Prostate gland (tissue), 2 donors: ENCODE measurements at regions not wholly inside any gene's neighbourhood (a gene's known extent, or its start where the extent isn't known, plus 50 kb on each side); places are given as distances from the start of the nearest gene placed in this dataset.

Experiments used
- DNase-seq: peaks from one replicate; pipeline ENCODE4 v3.0.0-alpha.2; 2019; ENCODE audit warnings: low spot score
- H3K27ac ChIP-seq, 2 donors: fragments of 200-600 bp; sonication (generic); 2 replicates each; pipeline ENCODE4 v1.5.1; 2017 to 2019
- H3K27me3 ChIP-seq: fragments of 200-600 bp; sonication (generic); replicated peaks from 2 replicates; pipeline ENCODE4 v1.5.1; 2019; ENCODE audit not compliant: insufficient read depth
- H3K36me3 ChIP-seq, 2 donors: fragments of 200-600 bp; sonication (generic); 1 replicate in 1 of 2; 2 replicates in 1 of 2; pipeline versions ENCODE4 v1.5.1 to v1.8.1; 2017 to 2019
- H3K4me1 ChIP-seq: fragments of 200-600 bp; sonication (generic); replicated peaks from 2 replicates; pipeline ENCODE4 v1.5.1; 2019
- H3K4me3 ChIP-seq, 2 donors: fragments of 200-600 bp; sonication (generic); 2 replicates each; pipeline ENCODE4 v1.5.1; 2017 to 2019
- H3K9me3 ChIP-seq: fragments of 200-600 bp; sonication (generic); 2 replicates; pipeline ENCODE4 v1.5.1; 2017
- POLR2A ChIP-seq: fragments of 450-650 bp; IDR thresholded peaks from one replicate; pipeline ENCODE4 v1.6.1; 2016; ENCODE audit warnings: antibody characterized with exemption, mild to moderate bottlenecking
- POLR2AphosphoS5 ChIP-seq: sonication (generic); formaldehyde crosslinking; IDR thresholded peaks from one replicate; pipeline ENCODE4 v1.6.1; 2017; ENCODE audit warnings: antibody characterized with exemption
- WGBS: methylation state at CpG from one replicate; pipeline ENCODE4 v1.1.5; 2018; 5-methylcytosine and 5-hydroxymethylcytosine counted together
- intact Hi-C: fragments of 100-400 bp; cut with DNase I; formaldehyde crosslinking; loops from one replicate; pipeline ENCODE4 v1.14.2; 2022
- TF ChIP-seq, protein P1 (sequence below), 4 experiments: fragments of 200-600 bp in 2 of 4; fragments of 450-650 bp in 2 of 4; sonication (generic) in 2 of 4; IDR thresholded peaks; 1 replicate in 3 of 4; 2 replicates in 1 of 4; pipeline ENCODE4 v1.5.1; 2016 to 2019; ENCODE audit warnings: antibody characterized with exemption in 4 of 4, mild to moderate bottlenecking in 2 of 4, moderate library complexity in 2 of 4

GRCh38 chr1:213397638-213398037 is 346.6 kb downstream of the RPS6KC1 start:
- H3K27ac ChIP-seq: no peak overlapping the region
- no peak for TF ChIP-seq POLR2A
- TF ChIP-seq, protein P1, sequence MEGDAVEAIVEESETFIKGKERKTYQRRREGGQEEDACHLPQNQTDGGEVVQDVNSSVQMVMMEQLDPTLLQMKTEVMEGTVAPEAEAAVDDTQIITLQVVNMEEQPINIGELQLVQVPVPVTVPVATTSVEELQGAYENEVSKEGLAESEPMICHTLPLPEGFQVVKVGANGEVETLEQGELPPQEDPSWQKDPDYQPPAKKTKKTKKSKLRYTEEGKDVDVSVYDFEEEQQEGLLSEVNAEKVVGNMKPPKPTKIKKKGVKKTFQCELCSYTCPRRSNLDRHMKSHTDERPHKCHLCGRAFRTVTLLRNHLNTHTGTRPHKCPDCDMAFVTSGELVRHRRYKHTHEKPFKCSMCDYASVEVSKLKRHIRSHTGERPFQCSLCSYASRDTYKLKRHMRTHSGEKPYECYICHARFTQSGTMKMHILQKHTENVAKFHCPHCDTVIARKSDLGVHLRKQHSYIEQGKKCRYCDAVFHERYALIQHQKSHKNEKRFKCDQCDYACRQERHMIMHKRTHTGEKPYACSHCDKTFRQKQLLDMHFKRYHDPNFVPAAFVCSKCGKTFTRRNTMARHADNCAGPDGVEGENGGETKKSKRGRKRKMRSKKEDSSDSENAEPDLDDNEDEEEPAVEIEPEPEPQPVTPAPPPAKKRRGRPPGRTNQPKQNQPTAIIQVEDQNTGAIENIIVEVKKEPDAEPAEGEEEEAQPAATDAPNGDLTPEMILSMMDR (IDR thresholded peaks at IDR 0.05): no peak
- TF ChIP-seq POLR2AphosphoS5: no peak
- WGBS: 81% methylated on average over 7 of the region's 7 CpGs
- H3K4me3 ChIP-seq: no peak overlapping the region
- no peaks in the 10 kb centered on the region for H3K36me3 ChIP-seq
- DNase-seq: no peak
- H3K9me3 ChIP-seq: no peaks in the 10 kb centered on the region
- intact Hi-C loops: no loop called here
- no peaks in the 10 kb centered on the region for H3K4me1 ChIP-seq
- no peaks in the 10 kb centered on the region for H3K27me3 ChIP-seq

DNA sequence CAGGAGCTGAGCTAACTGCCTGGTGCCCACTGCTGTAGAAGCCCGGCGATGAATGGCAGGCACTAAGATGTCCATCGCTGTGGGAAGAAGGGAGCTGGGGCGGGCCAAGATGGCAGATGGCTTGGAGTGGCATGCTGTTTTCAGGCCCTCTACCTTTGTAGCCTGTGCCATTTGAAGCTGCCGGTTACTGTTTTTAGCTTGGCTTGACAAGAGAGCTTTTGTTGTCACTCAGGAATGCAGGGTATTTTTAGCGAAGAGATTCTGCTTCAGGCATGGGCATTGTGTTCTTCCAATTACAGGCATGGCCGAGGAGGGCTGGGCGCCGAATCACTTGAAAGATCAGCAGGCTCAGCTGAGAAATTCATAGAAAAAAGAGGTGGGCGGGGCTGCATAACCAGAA is 348.7 kb downstream of the RPS6KC1 start:
- H3K4me3 ChIP-seq: no peak overlapping the region
- H3K27me3 ChIP-seq: no peaks in the 10 kb centered on the region
- 47% methylated on average over 10 of the region's 10 CpGs for WGBS
- H3K27ac ChIP-seq: no peak overlapping the region
- intact Hi-C loops: no loop called here
- DNase-seq: no peak
- no peaks in the 10 kb centered on the region for H3K9me3 ChIP-seq
- H3K4me1 ChIP-seq: no peaks in the 10 kb centered on the region
- H3K36me3 ChIP-seq: no peaks in the 10 kb centered on the region
- no peak for TF ChIP-seq POLR2A
- TF ChIP-seq, protein P1 (IDR thresholded peaks at IDR 0.05): no peak
- no peak for TF ChIP-seq POLR2AphosphoS5

- Histone ChIP-seq H3K4me3 (no peak overlapping the region), H3K9me3 (no peaks in the 10 kb centered on the region), H3K27ac (no peak overlapping the region), H3K36me3 (no peaks in the 10 kb centered on the region), H3K4me1 (no peaks in the 10 kb centered on the region), H3K27me3 (no peaks in the 10 kb centered on the region)
- DNase-seq: no peak
- TF ChIP-seq, protein P1 (IDR thresholded peaks at IDR 0.05): no peak
- TF ChIP-seq POLR2AphosphoS5 (no peak), POLR2A (no peak)
- intact Hi-C loops: no loop called here
- WGBS: 68% methylated on average over 5 of the region's 5 CpGs
These were observed 358.2 kb downstream of the RPS6KC1 start for GRCh38 chr1:213409208-213409631.

DNA sequence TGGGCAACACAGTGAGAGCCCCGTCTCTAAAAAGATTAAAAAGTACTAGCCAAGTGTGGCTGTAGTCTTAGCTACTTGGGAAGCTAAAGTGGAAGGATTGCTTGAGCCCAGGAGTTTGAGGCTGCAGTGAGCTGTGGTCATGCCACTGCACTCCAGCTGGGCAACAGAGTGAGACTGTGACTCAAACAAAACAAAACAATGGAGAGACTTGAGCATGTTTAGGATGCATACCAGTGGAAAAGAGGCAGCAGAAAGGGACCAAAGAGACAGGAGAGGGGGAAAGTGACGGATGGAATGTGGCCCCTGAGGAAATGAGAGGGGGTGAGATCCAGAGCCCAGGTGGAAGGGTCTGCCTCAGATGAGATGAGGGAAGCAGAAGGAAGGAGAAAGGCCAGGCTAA is 358.9 kb downstream of the RPS6KC1 start:
- intact Hi-C loops: no loop called here
- Histone ChIP-seq H3K27me3 (no peaks in the 10 kb centered on the region), H3K4me3 (no peak overlapping the region), H3K27ac (no peak overlapping the region), H3K36me3 (no peaks in the 10 kb centered on the region), H3K9me3 (no peaks in the 10 kb centered on the region), H3K4me1 (no peaks in the 10 kb centered on the region)
- no peak for TF ChIP-seq POLR2AphosphoS5
- TF ChIP-seq, protein P1 (IDR thresholded peaks at IDR 0.05): no peak
- no peak for TF ChIP-seq POLR2A
- 88% methylated on average over 2 of the region's 2 CpGs for WGBS
- DNase-seq: no peak

DNA sequence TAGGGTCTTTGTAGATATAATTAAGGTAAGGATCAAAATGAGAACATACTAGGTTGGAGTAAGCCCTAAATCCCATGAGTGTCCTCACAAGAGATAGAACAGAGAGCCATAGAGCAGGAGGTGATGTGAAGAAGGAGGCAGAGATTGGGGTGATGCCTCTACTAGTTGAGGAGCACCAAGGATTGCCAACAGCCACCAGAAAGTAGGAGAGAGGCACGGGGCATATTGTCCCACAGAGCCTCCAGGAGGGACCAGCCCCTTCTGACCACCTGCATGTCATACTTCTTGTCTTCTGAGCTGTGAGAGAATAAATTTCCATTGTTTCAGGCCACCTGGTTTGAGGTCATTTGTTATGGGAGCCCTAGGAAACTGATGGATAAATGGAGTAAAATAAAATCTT is 363.3 kb downstream of the RPS6KC1 start:
- TF ChIP-seq POLR2AphosphoS5: no peak
- no peak for TF ChIP-seq POLR2A
- TF ChIP-seq, protein P1 (IDR thresholded peaks at IDR 0.05): no peak
- H3K4me1 ChIP-seq: no peaks in the 10 kb centered on the region
- intact Hi-C loops: no loop called here
- DNase-seq: no peak
- no peaks in the 10 kb centered on the region for H3K27me3 ChIP-seq
- H3K27ac ChIP-seq: no peak overlapping the region
- no peak overlapping the region for H3K4me3 ChIP-seq
- 92% methylated on average over 1 of the region's 1 CpG for WGBS
- no peaks in the 10 kb centered on the region for H3K9me3 ChIP-seq
- H3K36me3 ChIP-seq: no peaks in the 10 kb centered on the region
